GM18951 (cell line): ENCODE measurements at regions not wholly inside any gene's neighbourhood (a gene's known extent, or its start where the extent isn't known, plus 50 kb on each side); places are given as distances from the start of the nearest gene placed in this dataset.

ENCODE experiments used
- POLR2A ChIP-seq: IDR thresholded peaks from 4 replicates; pipeline ENCODE4 v1.6.1; 2011; ENCODE audit warnings: mild to moderate bottlenecking; ENCODE audit not compliant: insufficient read length, insufficient read depth; ENCODE audit errors: extremely low read depth
- in situ Hi-C: fragments of 300-500 bp; cut with MboI; formaldehyde crosslinking; loops from one replicate; pipeline ENCODE4 v1.12.0; 2022; ENCODE audit warnings: low sequenced_read_pairs, mixed read lengths, inconsistent platforms; ENCODE audit not compliant: unreplicated experiment

- in situ Hi-C loops, result no loop called here
- TF ChIP-seq POLR2A, result no peak
Observed at GRCh38 chr21:15405214-15405613, 324.6 kb upstream of the USP25 start.

- in situ Hi-C loops, result no loop called here
- TF ChIP-seq POLR2A, result no peak
Observed at GRCh38 chr21:15406791-15407190, 323.0 kb upstream of the USP25 start.

GRCh38 chr21:15407585-15407984 lies 322.2 kb upstream of the USP25 start:
- in situ Hi-C loops, result no loop called here

GRCh38 chr21:15408089-15408488 lies 321.7 kb upstream of the USP25 start:
- in situ Hi-C loops, result no loop called here
- TF ChIP-seq POLR2A, result no peak

More at GRCh38 chr21:15407585-15407984, 322.2 kb upstream of the USP25 start:
- TF ChIP-seq POLR2A, result no peak

GRCh38 chr21:15409031-15409430 lies 320.8 kb upstream of the USP25 start:
- in situ Hi-C loops, result no loop called here
- TF ChIP-seq POLR2A, result no peak

GRCh38 chr21:15410853-15411252 lies 318.9 kb upstream of the USP25 start:
- in situ Hi-C loops, result no loop called here
- no peak for TF ChIP-seq POLR2A

- no peak for TF ChIP-seq POLR2A
- in situ Hi-C loops, result no loop called here
Observed at GRCh38 chr21:15414057-15414456, 315.7 kb upstream of the USP25 start.

- in situ Hi-C loops, result no loop called here
- no peak for TF ChIP-seq POLR2A
Observed at GRCh38 chr21:15415541-15416261, 314.1 kb upstream of the USP25 start.

- in situ Hi-C loops, result no loop called here
- no peak for TF ChIP-seq POLR2A
Observed at GRCh38 chr21:15421441-15421881, 308.3 kb upstream of the USP25 start.

- in situ Hi-C loops, result no loop called here
- no peak for TF ChIP-seq POLR2A
Observed at GRCh38 chr21:15421947-15422346, 307.8 kb upstream of the USP25 start.

GRCh38 chr21:15422783-15423182 lies 307.0 kb upstream of the USP25 start:
- TF ChIP-seq POLR2A, result no peak
- in situ Hi-C loops, result no loop called here

- no peak for TF ChIP-seq POLR2A
- in situ Hi-C loops, result no loop called here
Observed at GRCh38 chr21:15423676-15424445, 305.9 kb upstream of the USP25 start.

- in situ Hi-C loops, result no loop called here
- TF ChIP-seq POLR2A, result no peak
Observed at GRCh38 chr21:15425049-15425448, 304.7 kb upstream of the USP25 start.

GRCh38 chr21:15430023-15430422 lies 299.8 kb upstream of the USP25 start:
- in situ Hi-C loops, result no loop called here
- no peak for TF ChIP-seq POLR2A
